ENCODE measurements at regions not wholly inside any gene's neighbourhood (a gene's known extent, or its start where the extent isn't known, plus 50 kb on each side); places are given as distances from the start of the nearest gene placed in this dataset.
"Not testable (repeated sequence)": the region's sequence is repeated elsewhere in the genome, so short reads cannot be mapped to it uniquely, and the experiment has no call there.

DNA sequence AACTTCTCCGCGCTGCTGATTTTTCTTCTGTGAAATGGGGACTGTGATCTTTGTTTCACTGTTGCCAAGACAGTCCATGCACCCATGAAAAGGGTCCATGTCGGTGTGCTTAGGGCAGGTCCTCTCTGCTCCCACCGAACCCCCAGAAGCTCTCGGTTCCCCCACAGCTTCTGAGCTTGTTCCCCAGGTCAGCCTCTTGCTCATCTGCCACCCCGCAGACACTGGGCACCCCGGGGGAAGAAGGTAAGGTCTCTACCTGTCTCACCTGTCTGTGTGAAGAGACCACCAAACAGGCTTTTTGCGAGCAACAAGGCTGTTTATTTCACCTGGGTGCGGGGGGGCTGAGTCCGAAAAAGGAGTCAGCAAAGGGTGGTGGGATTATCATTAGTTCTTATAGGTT lies 66.2 kb upstream of the NANOS1 start:
- DNase-seq (ENCODE audit: low read depth): no peak
- Histone ChIP-seq H3K4me3 (ENCODE audit: low read length) (no peak overlapping the region), H3K4me1 (ENCODE audit: control insufficient read depth, insufficient read depth, low read length) (peaks cover 24% of the 10 kb centered on the region), H3K9ac (ENCODE audit: low read length) (no peak overlapping the region), H3K9me3 (ENCODE audit: control insufficient read depth, low read length) (peaks cover 2% of the 10 kb centered on the region), H3K27me3 (replicated peaks; ENCODE audit: control insufficient read depth, insufficient read depth, low read length) (no peaks in the 10 kb centered on the region), H3K36me3 (ENCODE audit: control insufficient read depth, insufficient read depth, low read length, severe bottlenecking) (no peaks in the 10 kb centered on the region)

DNA sequence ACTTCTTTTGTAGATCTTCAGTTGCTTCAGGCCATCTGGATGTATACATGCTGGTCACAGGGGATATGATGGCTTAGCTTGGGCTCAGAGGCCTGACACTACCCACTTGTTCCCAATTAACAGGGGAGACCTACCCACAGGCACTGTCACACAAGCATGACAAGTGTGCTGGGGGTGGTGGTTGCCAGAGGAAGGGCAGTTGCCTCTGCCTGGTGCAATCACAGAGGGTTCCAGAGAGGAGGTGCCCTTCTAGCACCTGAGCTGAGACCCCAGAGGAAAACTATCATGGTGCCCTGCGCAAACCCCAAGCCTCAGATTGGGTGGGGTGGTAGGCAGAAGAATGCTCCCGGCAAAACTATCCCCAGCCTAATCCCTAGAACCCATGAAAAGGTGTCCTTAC lies 65.6 kb upstream of the NANOS1 start:
- Histone ChIP-seq H3K4me1 (ENCODE audit: control insufficient read depth, insufficient read depth, low read length) (peaks cover 18% of the 10 kb centered on the region), H3K4me3 (ENCODE audit: low read length) (no peak overlapping the region), H3K27me3 (replicated peaks; ENCODE audit: control insufficient read depth, insufficient read depth, low read length) (no peaks in the 10 kb centered on the region), H3K36me3 (ENCODE audit: control insufficient read depth, insufficient read depth, low read length, severe bottlenecking) (no peaks in the 10 kb centered on the region), H3K9ac (ENCODE audit: low read length) (no peak overlapping the region), H3K9me3 (ENCODE audit: control insufficient read depth, low read length) (peaks cover 2% of the 10 kb centered on the region)
- DNase-seq (ENCODE audit: low read depth): no peak

DNA sequence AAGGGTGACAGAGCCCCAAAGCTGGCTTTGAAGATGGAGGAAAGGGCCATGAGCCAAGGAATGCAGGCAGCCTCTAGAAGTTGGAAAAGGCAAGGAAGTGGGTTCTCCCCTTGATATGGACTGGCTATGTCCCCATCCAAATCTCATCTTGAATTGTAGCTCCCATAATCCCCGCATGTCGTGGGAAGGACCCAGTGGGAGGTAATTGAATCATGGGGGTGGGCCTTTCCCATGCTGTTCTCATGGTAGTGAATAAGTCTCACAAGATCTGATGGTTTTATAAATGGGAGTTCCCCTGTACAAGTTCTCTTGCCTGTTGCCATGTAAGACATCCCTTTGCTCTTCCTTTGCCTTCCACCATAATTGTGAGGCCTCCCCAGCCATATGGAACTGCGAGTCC lies 65.0 kb upstream of the NANOS1 start:
- H3K27me3 ChIP-seq (replicated peaks; ENCODE audit: control insufficient read depth, insufficient read depth, low read length); H3K36me3 ChIP-seq (ENCODE audit: control insufficient read depth, insufficient read depth, low read length, severe bottlenecking); H3K9ac ChIP-seq (ENCODE audit: low read length); H3K4me3 ChIP-seq (ENCODE audit: low read length); H3K9me3 ChIP-seq (ENCODE audit: control insufficient read depth, low read length); DNase-seq (ENCODE audit: low read depth): not testable (repeated sequence)
- peaks cover 14% of the 10 kb centered on the region for H3K4me1 ChIP-seq (ENCODE audit: control insufficient read depth, insufficient read depth, low read length)

DNA sequence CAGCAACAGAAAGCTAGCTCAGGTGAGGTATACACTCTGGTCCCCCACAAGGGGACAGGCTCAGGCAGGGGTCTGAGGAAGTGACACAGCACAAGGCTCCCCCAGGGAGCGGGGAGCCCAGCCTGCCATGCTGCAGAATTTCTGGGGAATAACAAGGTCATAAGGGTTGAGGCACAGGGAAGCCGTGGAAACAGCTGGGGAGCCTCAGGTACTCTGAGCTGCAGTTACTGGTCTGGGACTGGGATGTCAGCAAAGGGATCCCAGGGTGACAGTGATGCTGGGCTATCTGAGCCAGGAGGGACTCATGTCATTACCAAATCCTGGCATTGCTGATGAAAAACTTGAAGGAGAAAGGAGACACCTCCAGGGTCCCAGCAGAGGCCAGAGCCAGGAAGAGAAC lies 64.4 kb upstream of the NANOS1 start:
- no peak for DNase-seq (ENCODE audit: low read depth)
- H3K9ac ChIP-seq (ENCODE audit: low read length): no peak overlapping the region
- H3K4me1 ChIP-seq (ENCODE audit: control insufficient read depth, insufficient read depth, low read length): peaks cover 8% of the 10 kb centered on the region
- H3K9me3 ChIP-seq (ENCODE audit: control insufficient read depth, low read length): peaks cover 2% of the 10 kb centered on the region
- H3K27me3 ChIP-seq (replicated peaks; ENCODE audit: control insufficient read depth, insufficient read depth, low read length): no peaks in the 10 kb centered on the region
- H3K36me3 ChIP-seq (ENCODE audit: control insufficient read depth, insufficient read depth, low read length, severe bottlenecking): no peaks in the 10 kb centered on the region
- H3K4me3 ChIP-seq (ENCODE audit: low read length): no peak overlapping the region

DNA sequence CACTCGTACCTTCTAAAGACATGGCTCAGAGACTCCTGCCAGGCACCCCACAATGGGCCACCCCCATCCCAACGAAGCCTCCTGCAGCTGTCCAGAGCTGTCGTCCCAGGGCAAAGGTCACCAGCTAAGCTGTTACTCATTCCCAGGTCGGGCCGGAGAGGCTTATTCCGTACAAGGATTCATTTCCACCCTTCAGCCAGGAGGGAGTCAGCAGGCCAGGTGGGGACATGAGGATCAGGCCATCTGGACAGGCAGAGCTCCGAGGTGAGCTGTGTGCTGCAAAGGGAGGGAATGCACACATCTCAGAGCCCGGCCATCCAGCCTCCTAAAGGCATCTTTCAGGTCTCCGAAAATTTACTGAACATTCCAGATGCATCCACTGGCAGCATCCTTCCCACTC lies 63.9 kb upstream of the NANOS1 start:
- no peak overlapping the region for H3K4me3 ChIP-seq (ENCODE audit: low read length)
- H3K9me3 ChIP-seq (ENCODE audit: control insufficient read depth, low read length): peaks cover 2% of the 10 kb centered on the region
- no peak for DNase-seq (ENCODE audit: low read depth)
- H3K27me3 ChIP-seq (replicated peaks; ENCODE audit: control insufficient read depth, insufficient read depth, low read length): no peaks in the 10 kb centered on the region
- peaks cover 3% of the 10 kb centered on the region for H3K4me1 ChIP-seq (ENCODE audit: control insufficient read depth, insufficient read depth, low read length)
- H3K36me3 ChIP-seq (ENCODE audit: control insufficient read depth, insufficient read depth, low read length, severe bottlenecking): no peaks in the 10 kb centered on the region
- H3K9ac ChIP-seq (ENCODE audit: low read length): no peak overlapping the region

- no peaks in the 10 kb centered on the region for H3K4me1 ChIP-seq (ENCODE audit: control insufficient read depth, insufficient read depth, low read length)
- H3K4me3 ChIP-seq (ENCODE audit: low read length): no peak overlapping the region
- H3K9ac ChIP-seq (ENCODE audit: low read length): no peak overlapping the region
- peaks cover 2% of the 10 kb centered on the region for H3K9me3 ChIP-seq (ENCODE audit: control insufficient read depth, low read length)
- no peak for DNase-seq (ENCODE audit: low read depth)
- no peaks in the 10 kb centered on the region for H3K36me3 ChIP-seq (ENCODE audit: control insufficient read depth, insufficient read depth, low read length, severe bottlenecking)
- no peaks in the 10 kb centered on the region for H3K27me3 ChIP-seq (replicated peaks; ENCODE audit: control insufficient read depth, insufficient read depth, low read length)
These were observed 63.3 kb upstream of the NANOS1 start for GRCh38 chr10:118966076-118966849.

- Histone ChIP-seq H3K9ac (ENCODE audit: low read length) (no peak overlapping the region), H3K27me3 (replicated peaks; ENCODE audit: control insufficient read depth, insufficient read depth, low read length) (no peaks in the 10 kb centered on the region), H3K9me3 (ENCODE audit: control insufficient read depth, low read length) (peaks cover 2% of the 10 kb centered on the region), H3K4me1 (ENCODE audit: control insufficient read depth, insufficient read depth, low read length) (no peaks in the 10 kb centered on the region), H3K36me3 (ENCODE audit: control insufficient read depth, insufficient read depth, low read length, severe bottlenecking) (no peaks in the 10 kb centered on the region), H3K4me3 (ENCODE audit: low read length) (no peak overlapping the region)
- DNase-seq (ENCODE audit: low read depth): no peak
These were observed 62.7 kb upstream of the NANOS1 start for GRCh38 chr10:118966850-118967125.

- Histone ChIP-seq H3K36me3 (ENCODE audit: control insufficient read depth, insufficient read depth, low read length, severe bottlenecking) (no peaks in the 10 kb centered on the region), H3K9me3 (ENCODE audit: control insufficient read depth, low read length) (peaks cover 2% of the 10 kb centered on the region), H3K27me3 (replicated peaks; ENCODE audit: control insufficient read depth, insufficient read depth, low read length) (no peaks in the 10 kb centered on the region), H3K4me1 (ENCODE audit: control insufficient read depth, insufficient read depth, low read length) (no peaks in the 10 kb centered on the region), H3K9ac (ENCODE audit: low read length) (no peak overlapping the region), H3K4me3 (ENCODE audit: low read length) (no peak overlapping the region)
- no peak for DNase-seq (ENCODE audit: low read depth)
These were observed 62.4 kb upstream of the NANOS1 start for GRCh38 chr10:118967160-118967559.

DNA sequence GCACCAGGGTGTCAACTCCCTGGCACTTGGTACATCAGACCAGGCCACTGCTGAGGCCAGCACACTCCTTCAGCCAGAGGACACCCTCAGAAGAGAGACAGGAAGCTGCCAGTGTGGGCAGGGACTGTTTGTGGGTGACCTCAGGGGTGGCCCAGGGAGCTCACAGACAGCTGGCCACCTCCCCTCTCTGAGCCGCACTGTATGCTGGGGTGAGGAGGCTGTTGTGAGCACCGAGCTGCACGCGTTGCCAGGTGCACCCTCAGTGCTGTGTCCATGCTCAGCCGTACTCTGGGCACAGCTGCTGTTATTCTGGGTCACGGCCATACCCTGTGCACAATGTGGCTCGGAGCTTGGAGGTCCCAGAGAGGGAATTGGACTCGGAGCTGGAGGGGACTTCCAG lies 61.5 kb upstream of the NANOS1 start:
- no peak for DNase-seq (ENCODE audit: low read depth)
- H3K27me3 ChIP-seq (replicated peaks; ENCODE audit: control insufficient read depth, insufficient read depth, low read length): no peaks in the 10 kb centered on the region
- H3K36me3 ChIP-seq (ENCODE audit: control insufficient read depth, insufficient read depth, low read length, severe bottlenecking): no peaks in the 10 kb centered on the region
- H3K4me1 ChIP-seq (ENCODE audit: control insufficient read depth, insufficient read depth, low read length): no peaks in the 10 kb centered on the region
- no peak overlapping the region for H3K9ac ChIP-seq (ENCODE audit: low read length)
- peaks cover 3% of the 10 kb centered on the region for H3K9me3 ChIP-seq (ENCODE audit: control insufficient read depth, low read length)
- H3K4me3 ChIP-seq (ENCODE audit: low read length): no peak overlapping the region

DNA sequence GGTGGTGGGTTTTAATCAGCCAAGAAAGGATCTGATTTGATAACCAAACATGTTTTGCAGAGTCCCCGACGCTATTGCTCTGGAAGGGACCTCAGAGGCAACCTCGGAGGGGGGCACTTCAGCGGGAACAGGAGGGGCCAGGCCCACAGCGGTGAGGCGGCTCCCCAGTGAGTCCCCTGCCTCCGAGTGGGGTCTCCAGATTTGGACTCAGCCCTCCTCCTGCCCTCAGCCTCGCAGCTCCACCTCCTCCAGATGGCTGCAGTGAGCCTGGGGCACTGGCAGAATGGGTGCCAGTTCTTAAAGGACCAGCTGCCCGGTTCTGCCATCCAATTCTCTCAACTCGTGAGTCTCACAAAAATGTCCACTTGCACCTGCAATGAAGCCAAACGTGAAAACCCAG lies 61.0 kb upstream of the NANOS1 start:
- no peak overlapping the region for H3K4me3 ChIP-seq (ENCODE audit: low read length)
- H3K9ac ChIP-seq (ENCODE audit: low read length): no peak overlapping the region
- no peaks in the 10 kb centered on the region for H3K36me3 ChIP-seq (ENCODE audit: control insufficient read depth, insufficient read depth, low read length, severe bottlenecking)
- no peaks in the 10 kb centered on the region for H3K27me3 ChIP-seq (replicated peaks; ENCODE audit: control insufficient read depth, insufficient read depth, low read length)
- H3K4me1 ChIP-seq (ENCODE audit: control insufficient read depth, insufficient read depth, low read length): no peaks in the 10 kb centered on the region
- peaks cover 7% of the 10 kb centered on the region for H3K9me3 ChIP-seq (ENCODE audit: control insufficient read depth, low read length)
- no peak for DNase-seq (ENCODE audit: low read depth)

DNA sequence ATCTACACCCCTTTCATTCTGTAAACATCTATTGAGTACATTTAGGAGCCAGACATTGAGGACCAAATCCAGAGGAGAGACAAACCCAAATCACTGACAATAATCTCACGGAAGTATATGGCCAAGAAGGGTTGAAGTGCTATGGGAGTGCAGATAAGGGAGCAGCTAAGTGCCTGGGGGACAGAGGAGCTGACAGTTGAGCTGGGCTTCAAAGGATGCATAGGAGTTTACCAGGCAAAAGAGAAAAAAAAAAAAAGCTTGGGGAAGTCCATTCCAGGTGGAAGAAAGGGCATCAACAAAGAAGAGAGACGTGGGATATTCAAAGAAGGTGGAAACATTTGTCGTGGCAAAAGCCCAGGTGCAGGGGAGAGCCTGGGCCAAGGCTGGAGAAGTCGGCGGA lies 60.5 kb upstream of the NANOS1 start:
- Histone ChIP-seq H3K9ac (ENCODE audit: low read length) (no peak overlapping the region), H3K4me3 (ENCODE audit: low read length) (no peak overlapping the region), H3K27me3 (replicated peaks; ENCODE audit: control insufficient read depth, insufficient read depth, low read length) (no peaks in the 10 kb centered on the region), H3K9me3 (ENCODE audit: control insufficient read depth, low read length) (peaks cover 13% of the 10 kb centered on the region), H3K4me1 (ENCODE audit: control insufficient read depth, insufficient read depth, low read length) (no peaks in the 10 kb centered on the region), H3K36me3 (ENCODE audit: control insufficient read depth, insufficient read depth, low read length, severe bottlenecking) (no peaks in the 10 kb centered on the region)
- no peak for DNase-seq (ENCODE audit: low read depth)

DNA sequence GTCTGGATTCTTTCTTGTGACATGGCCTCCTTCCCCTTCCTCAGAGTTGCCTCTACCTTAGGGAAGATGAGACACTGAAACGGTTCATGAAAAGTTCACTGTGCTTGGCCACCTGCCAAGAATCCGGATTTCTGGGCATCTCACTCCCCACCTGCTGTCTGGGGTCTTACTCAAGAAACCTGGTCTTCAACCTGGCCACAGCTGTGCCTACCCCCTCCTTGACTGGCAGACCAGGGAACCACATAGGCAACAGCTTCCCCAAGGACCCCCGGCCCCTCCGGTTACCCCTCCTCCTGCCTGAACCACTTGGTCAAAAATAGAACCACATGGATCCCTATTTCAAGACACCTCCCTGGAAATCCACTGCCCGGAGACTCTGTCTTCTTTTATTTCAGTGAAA lies 58.7 kb upstream of the NANOS1 start:
- no peak for DNase-seq (ENCODE audit: low read depth)
- no peaks in the 10 kb centered on the region for H3K36me3 ChIP-seq (ENCODE audit: control insufficient read depth, insufficient read depth, low read length, severe bottlenecking)
- H3K27me3 ChIP-seq (replicated peaks; ENCODE audit: control insufficient read depth, insufficient read depth, low read length): no peaks in the 10 kb centered on the region

More for the DNA sequence above, 58.7 kb upstream of the NANOS1 start:
- no peak overlapping the region for H3K4me3 ChIP-seq (ENCODE audit: low read length)
- no peaks in the 10 kb centered on the region for H3K4me1 ChIP-seq (ENCODE audit: control insufficient read depth, insufficient read depth, low read length)
- H3K9me3 ChIP-seq (ENCODE audit: control insufficient read depth, low read length): peaks cover 17% of the 10 kb centered on the region
- no peak overlapping the region for H3K9ac ChIP-seq (ENCODE audit: low read length)
